Thoracic aorta (tissue), 2 donors: ENCODE measurements at regions not wholly inside any gene's neighbourhood (a gene's known extent, or its start where the extent isn't known, plus 50 kb on each side); places are given as distances from the start of the nearest gene placed in this dataset.

ENCODE experiments used
- ATAC-seq: fragments of 150-250 bp; one replicate; pipeline ENCODE4 v1.8.0; 2017; ENCODE audit warnings: low read depth; ENCODE audit not compliant: insufficient number of reproducible peaks, low FRiP score
- DNase-seq: peaks from one replicate; pipeline ENCODE4 v3.0.0-alpha.2; 2020; ENCODE audit warnings: low spot score
- H3K27ac ChIP-seq, 2 donors: fragments of 200-600 bp; sonication (generic); 1 replicate in 1 of 2; 2 replicates in 1 of 2; pipeline ENCODE4 v1.5.1; 2016; ENCODE audit warnings: mild to moderate bottlenecking in 2 of 2, moderate library complexity in 2 of 2
- H3K27me3 ChIP-seq: fragments of 200-600 bp; sonication (generic); replicated peaks from 2 replicates; pipeline ENCODE4 v1.6.0; 2016; ENCODE audit warnings: mild to moderate bottlenecking; ENCODE audit not compliant: insufficient read depth
- H3K36me3 ChIP-seq: fragments of 200-600 bp; sonication (generic); one replicate; pipeline ENCODE4 v1.5.1; 2016
- H3K4me1 ChIP-seq, 2 donors: fragments of 200-600 bp; sonication (generic); 1 replicate in 1 of 2; 2 replicates in 1 of 2; pipeline versions ENCODE4 v1.5.1 to v1.6.0; 2016; ENCODE audit warnings: low read depth in 2 of 2, mild to moderate bottlenecking in 1 of 2; ENCODE audit not compliant: control insufficient read depth in 1 of 2
- H3K4me3 ChIP-seq: fragments of 200-600 bp; sonication (generic); 2 replicates; pipeline ENCODE4 v1.5.1; 2016; ENCODE audit warnings: mild to moderate bottlenecking
- H3K9me3 ChIP-seq: fragments of 200-600 bp; sonication (generic); 2 replicates; pipeline ENCODE4 v1.5.1; 2016
- TF ChIP-seq, protein P1 (sequence below): fragments of 200-600 bp; sonication (generic); IDR thresholded peaks from one replicate; pipeline ENCODE4 v1.5.1; 2019; ENCODE audit warnings: antibody characterized with exemption

DNA sequence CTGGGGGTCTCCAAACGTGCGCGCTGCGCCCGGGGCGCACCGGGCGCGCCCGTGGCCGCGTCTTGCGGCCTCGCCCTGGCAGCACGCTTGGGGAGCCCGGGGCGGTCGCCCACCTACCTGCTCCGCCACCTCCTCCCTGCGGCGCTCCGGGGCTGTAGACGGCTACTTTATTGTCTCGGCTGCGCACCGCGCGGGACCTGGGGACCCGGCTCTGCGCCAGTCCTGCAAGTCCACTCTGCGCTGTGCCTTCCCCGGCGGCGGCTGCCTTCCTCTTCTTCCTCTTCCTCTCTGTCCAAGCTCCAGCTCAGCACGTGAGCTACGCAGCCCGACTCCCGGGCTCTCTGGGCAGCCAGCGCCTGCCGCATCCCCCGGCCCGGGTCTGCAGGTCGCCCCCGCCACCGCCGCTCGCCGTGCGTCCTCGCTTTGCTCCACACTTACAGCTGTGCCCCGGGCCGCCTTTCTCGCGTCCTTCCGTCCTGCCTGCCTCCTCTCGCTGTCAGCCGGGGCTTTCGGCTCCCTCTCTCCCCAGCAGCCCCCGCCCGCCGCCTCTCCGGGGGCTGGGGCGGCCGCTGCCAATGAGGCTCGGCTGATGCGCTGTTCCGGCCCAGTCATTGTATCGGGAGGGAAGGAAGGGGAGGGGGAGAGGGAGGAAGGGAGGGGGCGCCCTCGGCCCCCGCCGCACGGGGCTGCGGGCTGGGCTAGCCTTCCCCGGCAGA lies 156.4 kb upstream of the FRMD4B start:
- Histone ChIP-seq H3K9me3 (no peaks in the 10 kb centered on the region), H3K36me3 (no peaks in the 10 kb centered on the region), H3K4me3 (peak overlapping the region; percentile 71), H3K27me3 (no peaks in the 10 kb centered on the region), H3K4me1 (peaks cover 3 to 15% of the 10 kb centered on the region in 2 donors), H3K27ac (no peak overlapping the region)
- DNase-seq, result no peak
- TF ChIP-seq, protein P1, sequence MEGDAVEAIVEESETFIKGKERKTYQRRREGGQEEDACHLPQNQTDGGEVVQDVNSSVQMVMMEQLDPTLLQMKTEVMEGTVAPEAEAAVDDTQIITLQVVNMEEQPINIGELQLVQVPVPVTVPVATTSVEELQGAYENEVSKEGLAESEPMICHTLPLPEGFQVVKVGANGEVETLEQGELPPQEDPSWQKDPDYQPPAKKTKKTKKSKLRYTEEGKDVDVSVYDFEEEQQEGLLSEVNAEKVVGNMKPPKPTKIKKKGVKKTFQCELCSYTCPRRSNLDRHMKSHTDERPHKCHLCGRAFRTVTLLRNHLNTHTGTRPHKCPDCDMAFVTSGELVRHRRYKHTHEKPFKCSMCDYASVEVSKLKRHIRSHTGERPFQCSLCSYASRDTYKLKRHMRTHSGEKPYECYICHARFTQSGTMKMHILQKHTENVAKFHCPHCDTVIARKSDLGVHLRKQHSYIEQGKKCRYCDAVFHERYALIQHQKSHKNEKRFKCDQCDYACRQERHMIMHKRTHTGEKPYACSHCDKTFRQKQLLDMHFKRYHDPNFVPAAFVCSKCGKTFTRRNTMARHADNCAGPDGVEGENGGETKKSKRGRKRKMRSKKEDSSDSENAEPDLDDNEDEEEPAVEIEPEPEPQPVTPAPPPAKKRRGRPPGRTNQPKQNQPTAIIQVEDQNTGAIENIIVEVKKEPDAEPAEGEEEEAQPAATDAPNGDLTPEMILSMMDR, result no peak
- no peak for ATAC-seq

DNA sequence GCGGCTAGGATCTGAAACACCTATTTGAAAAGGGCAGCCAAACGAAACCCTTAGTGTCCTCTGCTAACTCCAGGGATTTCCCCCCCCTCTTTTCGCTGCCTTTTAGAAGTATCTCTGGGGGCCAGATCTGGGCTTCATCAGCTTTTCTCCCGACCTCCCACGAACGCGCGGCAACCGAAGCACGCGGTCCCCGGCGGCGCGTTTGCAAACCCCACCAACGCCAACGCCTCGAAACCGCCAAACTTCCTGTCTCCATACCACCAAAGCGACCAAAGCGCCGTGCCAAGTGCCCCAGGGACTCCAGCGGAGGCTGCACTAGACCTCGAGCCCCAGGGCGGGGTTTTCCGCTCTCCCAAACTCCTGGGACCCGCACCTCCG lies 155.8 kb upstream of the FRMD4B start:
- ATAC-seq (no peak), DNase-seq (no peak)
- Histone ChIP-seq H3K27me3 (no peaks in the 10 kb centered on the region), H3K4me3 (peak overlapping the region; percentile 71), H3K27ac (no peak overlapping the region), H3K9me3 (no peaks in the 10 kb centered on the region), H3K4me1 (peaks cover 3 to 15% of the 10 kb centered on the region in 2 donors), H3K36me3 (no peaks in the 10 kb centered on the region)
- TF ChIP-seq, protein P1, result no peak

DNA sequence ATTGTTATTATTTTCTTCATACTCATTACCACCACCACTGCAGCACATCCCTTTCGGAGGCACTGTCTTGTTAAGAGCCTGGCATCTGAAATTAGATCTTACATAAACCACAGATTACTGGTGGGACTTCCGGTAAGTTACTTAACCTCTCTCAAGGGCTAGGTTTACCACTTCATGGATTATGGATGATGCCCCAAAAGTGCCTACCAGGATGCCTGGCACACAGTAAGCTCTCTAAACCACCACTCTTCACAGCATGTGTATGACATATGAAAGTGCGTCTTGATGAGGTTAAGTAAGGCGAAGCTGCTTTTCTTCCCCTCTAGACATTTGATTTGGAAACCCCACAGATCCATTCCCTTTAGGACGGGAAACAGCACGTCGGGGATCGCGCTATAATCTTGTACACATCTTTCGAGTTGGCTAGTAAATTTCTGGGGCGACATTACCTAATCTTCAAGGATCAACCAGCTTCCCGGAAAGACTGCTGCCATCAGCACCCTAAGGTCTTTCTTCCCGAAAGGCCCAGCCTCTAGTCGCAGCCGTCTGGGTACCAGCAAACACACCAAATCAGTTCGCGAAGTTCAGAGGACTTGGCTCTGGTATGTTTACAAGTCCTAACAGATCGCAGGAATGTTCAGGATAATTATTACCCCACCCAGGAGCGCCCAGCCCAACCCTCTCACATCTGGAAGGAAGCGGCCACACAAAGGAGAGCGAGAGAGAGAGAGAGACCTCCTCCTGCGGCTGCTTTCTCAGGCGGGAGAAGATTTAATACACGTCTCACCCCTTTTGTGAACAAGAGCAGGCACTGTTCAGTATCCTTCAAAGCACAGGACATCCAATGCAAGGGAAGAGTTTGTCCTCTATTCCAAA lies 155.1 kb upstream of the FRMD4B start:
- Histone ChIP-seq H3K4me1 (peaks cover 3 to 15% of the 10 kb centered on the region in 2 donors), H3K4me3 (peak overlapping the region; percentile 71), H3K27me3 (no peaks in the 10 kb centered on the region), H3K36me3 (no peaks in the 10 kb centered on the region), H3K9me3 (no peaks in the 10 kb centered on the region), H3K27ac (no peak overlapping the region)
- no peak for ATAC-seq
- TF ChIP-seq, protein P1, result no peak
- no peak for DNase-seq

DNA sequence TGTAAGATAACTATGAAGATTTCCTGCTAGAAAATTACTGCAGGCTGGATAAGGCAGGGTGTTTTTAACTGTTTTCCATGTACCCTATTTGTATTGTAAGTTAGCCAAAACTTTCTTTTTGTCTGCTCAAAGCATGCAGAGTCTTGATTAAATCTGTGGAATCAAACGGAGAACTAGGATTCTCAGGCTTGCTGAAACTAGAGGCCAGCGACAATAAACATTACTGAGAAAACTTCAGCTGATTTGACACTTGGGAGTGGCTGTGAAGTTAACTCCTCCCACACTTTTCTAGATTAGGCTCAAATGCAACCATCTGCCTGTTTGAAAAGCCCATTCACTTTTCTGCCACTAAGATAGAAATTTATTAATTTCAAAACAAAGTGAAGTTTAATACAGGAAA lies 153.2 kb upstream of the FRMD4B start:
- no peaks in the 10 kb centered on the region for H3K36me3 ChIP-seq
- no peak for ATAC-seq
- no peak overlapping the region for H3K4me3 ChIP-seq
- no peaks in the 10 kb centered on the region for H3K9me3 ChIP-seq
- H3K4me1 ChIP-seq, result peaks cover 3 to 15% of the 10 kb centered on the region in 2 donors
- no peak for DNase-seq
- H3K27ac ChIP-seq, result no peak overlapping the region
- TF ChIP-seq, protein P1, result no peak
- H3K27me3 ChIP-seq, result no peaks in the 10 kb centered on the region

DNA sequence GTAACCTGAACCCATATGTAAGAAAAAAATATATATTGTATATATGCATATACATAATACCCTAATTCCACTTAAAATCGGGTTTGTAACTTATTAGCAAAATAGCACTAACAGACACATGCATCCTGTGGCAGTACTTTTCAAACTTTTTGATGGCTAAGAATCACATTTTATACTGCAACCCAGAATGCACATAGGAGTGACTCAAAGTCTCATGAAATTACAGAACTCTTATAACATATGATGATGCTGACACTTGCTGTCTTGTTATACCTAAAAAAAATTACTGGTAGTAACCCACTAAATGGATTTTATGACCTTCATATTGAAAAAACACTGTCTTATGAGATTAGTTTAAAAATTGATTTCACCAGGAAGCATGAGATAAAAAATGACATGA lies 152.4 kb upstream of the FRMD4B start:
- ATAC-seq, result no peak
- H3K4me3 ChIP-seq, result no peak overlapping the region
- no peak for DNase-seq
- H3K4me1 ChIP-seq, result peaks cover 3 to 15% of the 10 kb centered on the region in 2 donors
- H3K36me3 ChIP-seq, result no peaks in the 10 kb centered on the region
- H3K27ac ChIP-seq, result no peak overlapping the region
- no peaks in the 10 kb centered on the region for H3K27me3 ChIP-seq
- no peaks in the 10 kb centered on the region for H3K9me3 ChIP-seq
- TF ChIP-seq, protein P1, result no peak
